HG02798 (cell line): ENCODE measurements at regions not wholly inside any gene's neighbourhood (a gene's known extent, or its start where the extent isn't known, plus 50 kb on each side); places are given as distances from the start of the nearest gene placed in this dataset.

Source experiments
- ATAC-seq: cut with Tn5 transposase; IDR thresholded peaks from one replicate; pipeline ENCODE4 v1.9.1; 2021; ENCODE audit warnings: mild to moderate bottlenecking; ENCODE audit not compliant: unreplicated experiment, poor library complexity

DNA sequence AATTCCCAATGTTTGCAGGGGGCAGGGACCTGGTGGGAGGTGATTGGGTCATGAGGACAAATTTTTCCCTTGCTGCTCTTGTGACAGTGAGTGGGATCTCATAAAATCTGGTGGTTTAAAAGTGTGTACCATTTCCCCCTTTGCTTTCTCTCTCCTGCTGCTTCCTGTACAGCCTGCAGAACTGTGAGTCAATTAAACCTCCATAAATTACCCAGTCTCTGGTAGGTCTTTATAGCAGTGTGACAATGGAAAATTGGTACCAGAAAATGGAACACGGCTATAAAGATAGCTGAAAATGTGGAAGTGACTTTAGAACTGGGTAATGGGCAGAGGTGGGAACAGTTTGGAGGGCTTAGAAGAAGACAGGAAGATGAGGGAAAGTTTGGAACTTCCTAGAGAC is 108.7 kb upstream of the NPFFR2 start:
- no peak for ATAC-seq

DNA sequence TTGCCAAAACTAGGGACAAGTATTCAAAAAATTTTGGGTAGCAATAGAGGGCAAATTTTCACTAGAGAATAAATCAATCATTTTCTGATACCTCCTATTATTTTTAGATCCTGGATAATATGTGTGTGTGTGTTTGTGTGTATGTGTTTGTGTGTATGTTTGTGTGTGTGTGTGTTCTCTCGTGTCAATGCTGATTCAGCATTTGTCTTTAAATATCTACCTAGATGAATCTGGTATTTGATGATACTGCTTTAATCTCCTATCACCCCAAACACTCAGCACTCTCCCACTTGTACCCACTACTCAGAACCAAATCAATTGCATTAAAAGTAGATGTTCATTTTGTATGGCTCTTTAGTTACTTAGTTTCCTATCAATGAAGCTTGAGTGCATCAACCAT is 101.3 kb upstream of the NPFFR2 start:
- no peak for ATAC-seq

DNA sequence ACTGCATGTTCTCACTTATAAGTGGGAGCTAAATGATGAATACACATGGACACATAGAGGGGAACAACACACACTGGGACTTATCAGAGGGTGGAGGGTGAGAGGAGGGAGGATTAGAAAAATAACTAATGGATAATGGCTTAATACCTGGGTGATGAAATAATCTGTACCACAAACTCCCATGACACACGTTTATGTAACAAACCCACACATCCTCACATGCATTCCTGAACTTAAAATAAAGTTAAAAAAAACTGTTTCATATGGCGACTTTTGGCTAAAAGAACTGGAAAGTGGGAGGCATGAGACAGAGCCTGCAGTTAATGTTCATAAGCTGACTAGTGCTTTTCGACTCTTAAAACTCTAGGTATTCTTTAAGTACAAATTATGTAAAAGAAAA is 98.9 kb upstream of the NPFFR2 start:
- no peak for ATAC-seq

DNA sequence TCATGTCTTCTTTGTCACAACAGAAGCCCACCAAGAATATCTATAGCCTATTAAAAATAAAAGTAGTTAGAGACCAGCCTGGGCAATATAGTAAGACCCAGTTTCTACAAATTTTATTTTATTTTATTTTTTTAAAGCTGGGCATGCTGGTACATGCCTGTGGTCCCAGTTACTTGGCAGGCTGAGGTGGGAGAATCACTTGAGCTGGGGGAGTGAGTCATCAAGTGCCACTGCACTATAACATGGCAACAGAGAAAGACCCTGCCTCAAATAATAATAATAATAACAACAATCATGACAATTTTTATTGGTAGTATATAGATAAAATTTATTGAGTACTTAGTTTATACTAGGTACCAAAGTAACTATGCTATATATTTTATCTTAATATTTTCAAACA is 93.0 kb upstream of the NPFFR2 start:
- no peak for ATAC-seq

DNA sequence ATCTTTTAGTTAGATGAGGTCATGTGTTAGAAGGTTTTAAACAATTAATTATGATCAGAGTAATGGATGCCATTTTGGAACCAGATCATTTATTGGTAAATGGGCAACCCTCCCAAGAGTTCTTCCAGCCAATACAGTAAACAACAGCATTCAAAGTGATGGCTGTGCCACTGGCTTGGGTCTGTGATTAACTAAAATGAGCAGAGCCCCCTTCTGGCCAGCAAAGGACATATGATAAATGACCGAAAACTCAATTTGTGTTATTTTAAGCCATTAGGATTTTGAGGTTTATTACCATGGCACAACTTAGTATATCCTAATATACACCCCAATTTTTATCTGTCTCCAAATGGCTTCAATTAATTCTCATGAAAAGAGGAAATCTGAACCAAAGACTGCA is 90.8 kb upstream of the NPFFR2 start:
- no peak for ATAC-seq

DNA sequence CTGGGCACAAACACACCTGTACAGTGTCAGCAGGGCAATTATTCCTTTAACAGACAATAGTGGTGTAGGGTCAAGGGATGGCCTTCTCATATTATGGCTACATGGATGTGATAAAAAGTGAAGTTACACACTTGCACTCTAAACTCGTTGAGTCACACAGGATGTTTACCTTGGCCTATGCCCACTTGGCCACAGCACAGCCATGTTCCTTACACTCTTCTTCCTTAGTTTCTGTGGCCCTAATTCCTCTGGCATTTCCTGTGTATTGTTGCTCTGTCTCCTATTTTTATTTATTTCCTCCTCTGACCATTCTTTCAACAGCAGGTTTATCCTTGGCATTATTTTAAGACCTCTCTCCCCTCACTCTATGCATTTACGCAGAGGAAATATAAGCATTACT is 86.8 kb upstream of the NPFFR2 start:
- ATAC-seq, result no peak

DNA sequence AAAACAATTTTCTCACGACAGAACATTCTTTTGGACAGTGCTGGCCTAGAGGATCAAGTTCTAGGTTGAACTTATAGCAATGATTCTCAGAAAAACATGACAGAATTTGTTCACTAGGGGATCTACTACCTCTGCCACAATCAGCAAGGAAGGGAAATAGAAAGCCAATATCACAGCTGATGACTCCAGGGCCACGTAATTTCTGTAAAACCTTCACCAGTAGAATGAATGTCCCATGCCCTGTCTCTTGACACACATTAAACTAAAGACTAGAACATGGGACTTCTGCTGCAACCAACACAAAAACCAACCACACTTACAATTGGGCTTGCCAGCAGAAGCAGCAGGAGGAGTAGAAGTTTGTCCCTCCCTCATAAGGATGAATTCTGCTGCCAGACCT is 86.0 kb upstream of the NPFFR2 start:
- no peak for ATAC-seq

GRCh38 chr4:71958978-71959377 is 72.8 kb upstream of the NPFFR2 start:
- no peak for ATAC-seq

GRCh38 chr4:71962622-71963264 is 69.1 kb upstream of the NPFFR2 start:
- no peak for ATAC-seq

DNA sequence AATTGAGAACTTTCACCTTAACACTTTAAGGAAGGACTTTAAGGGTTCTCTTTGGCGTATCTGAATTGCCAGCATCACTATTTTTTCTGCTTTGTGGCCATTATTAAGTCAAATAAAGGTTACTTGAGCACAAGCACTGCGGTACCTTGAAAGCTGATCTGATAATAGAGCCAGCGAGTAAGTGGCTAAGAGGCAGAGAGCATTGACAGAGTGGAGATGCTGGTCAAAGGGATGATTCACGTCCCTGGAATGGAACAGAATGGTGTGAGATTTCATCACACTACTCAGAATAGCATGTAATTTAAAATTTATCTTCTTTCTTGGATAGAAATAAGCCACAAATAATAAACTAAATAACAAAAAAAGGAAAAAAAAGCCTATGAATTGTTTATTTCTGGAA is 57.1 kb upstream of the NPFFR2 start:
- ATAC-seq, result no peak

DNA sequence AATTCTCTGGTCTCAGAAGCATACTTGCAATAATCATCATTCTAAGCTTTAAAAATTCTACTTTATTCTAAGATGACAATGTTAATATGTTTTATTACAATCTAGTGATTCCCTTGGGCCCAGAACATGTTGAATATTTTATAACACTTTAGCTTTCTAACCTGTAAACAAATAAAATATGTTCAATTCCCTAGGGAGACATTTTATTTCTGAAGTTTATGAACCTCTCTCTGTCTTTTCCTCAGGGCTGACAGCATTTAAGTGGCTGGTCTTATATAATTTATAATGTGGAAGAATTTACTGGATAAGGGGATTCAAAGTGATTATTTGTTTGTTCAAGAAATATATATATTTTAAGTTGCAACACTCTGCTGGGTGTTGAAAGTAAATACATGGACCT is 55.3 kb upstream of the NPFFR2 start:
- no peak for ATAC-seq

DNA sequence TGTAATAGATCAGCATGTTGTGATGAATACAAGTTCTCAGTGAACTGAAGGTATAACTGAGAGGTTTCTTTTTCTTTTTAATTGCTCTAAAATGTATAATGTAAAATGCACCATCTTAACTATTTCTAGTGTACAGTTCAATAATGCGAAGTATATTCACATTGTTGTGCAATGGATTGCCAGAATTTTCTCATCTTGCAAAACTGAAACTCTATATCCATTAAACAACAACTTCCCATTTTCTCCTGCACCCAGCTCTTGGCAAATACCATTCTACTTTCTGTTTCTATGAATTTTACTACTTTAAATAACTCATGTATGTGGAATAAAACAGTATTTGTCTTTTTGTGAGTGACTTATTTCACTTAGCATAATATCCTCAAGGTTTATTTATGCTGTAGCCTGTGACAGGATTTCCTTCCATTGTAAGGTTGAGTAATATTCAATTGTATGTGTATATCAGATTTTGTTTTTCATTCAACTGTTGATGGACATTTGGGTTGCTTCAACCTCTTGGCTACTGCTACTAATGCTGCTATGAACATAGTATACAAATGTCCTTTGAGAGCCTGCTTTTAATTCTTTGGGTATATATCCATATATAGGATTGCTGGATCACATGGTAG is 53.5 kb upstream of the NPFFR2 start:
- no peak for ATAC-seq

GRCh38 chr4:71980976-71981375 is 50.8 kb upstream of the NPFFR2 start:
- no peak for ATAC-seq
